H1 (cell line): ENCODE measurements at regions not wholly inside any gene's neighbourhood (a gene's known extent, or its start where the extent isn't known, plus 50 kb on each side); places are given as distances from the start of the nearest gene placed in this dataset.

Experiments used
- CTCF ChIA-PET: fragments of 300-600 bp; sonication (Branson Sonifier 250); formaldehyde crosslinking; loops from one replicate; lab custom pipeline; 2021; ENCODE audit not compliant: partially characterized antibody; lab: Charles Lee
- POLR2A ChIA-PET: fragments of 300-600 bp; sonication (Branson Sonifier 250); formaldehyde crosslinking; loops from one replicate; lab custom pipeline; 2021; ENCODE audit warnings: inconsistent platforms; ENCODE audit not compliant: partially characterized antibody; lab: Charles Lee
- DNase-seq, 2 experiments: peaks; one replicate each; pipeline versions ENCODE4 v3.0.0 to v3.0.0-alpha.2; 2010 to 2022; ENCODE audit warnings: low spot score in 2 of 2, low read depth in 1 of 2, mixed read lengths in 1 of 2
- FAIRE-seq: peaks from 2 replicates; lab custom pipeline; 2011; peaks lifted over from hg19 to GRCh38; lab: Jason Lieb, UNC
- H2AFZ ChIP-seq: 2 replicates; pipeline ENCODE4 v1.8.1; 2012; ENCODE audit warnings: low read length, inconsistent platforms
- H2AK5ac ChIP-seq: 2 replicates; pipeline ENCODE4 v1.6.1; 2013; ENCODE audit warnings: low read depth, low read length
- H2BK120ac ChIP-seq: replicated peaks from 2 replicates; pipeline ENCODE3; 2013; ENCODE audit warnings: low read depth, low read length, inconsistent platforms
- H2BK12ac ChIP-seq: 2 replicates; pipeline ENCODE4 v1.6.1; 2013; ENCODE audit warnings: low read depth, low read length
- H2BK15ac ChIP-seq: 2 replicates; pipeline ENCODE4 v1.6.1; 2013; ENCODE audit warnings: low read length
- H2BK20ac ChIP-seq: 2 replicates; pipeline ENCODE4 v1.6.1; 2013; ENCODE audit warnings: low read length
- H2BK5ac ChIP-seq: 2 replicates; pipeline ENCODE4 v1.6.1; 2013; ENCODE audit warnings: low read depth, low read length
- H3K14ac ChIP-seq: 2 replicates; pipeline ENCODE4 v1.6.1; 2013; ENCODE audit warnings: inconsistent platforms; ENCODE audit not compliant: insufficient read length
- H3K18ac ChIP-seq: 2 replicates; pipeline ENCODE4 v1.6.1; 2013; ENCODE audit warnings: low read length; ENCODE audit errors: extremely low read depth
- H3K23ac ChIP-seq: 2 replicates; pipeline ENCODE4 v1.6.1; 2013; ENCODE audit warnings: inconsistent platforms; ENCODE audit not compliant: insufficient read length
- H3K23me2 ChIP-seq: 2 replicates; pipeline ENCODE4 v1.6.1; 2013; ENCODE audit warnings: low read depth, low read length
- H3K27ac ChIP-seq: 2 replicates; pipeline ENCODE4 v1.6.1; 2011; ENCODE audit warnings: low read depth, low read length, inconsistent platforms
- H3K27me3 ChIP-seq, 4 experiments: replicated peaks in 1 of 4; 1 replicate in 1 of 4; 2 replicates in 3 of 4; pipeline versions ENCODE4 v1.6.1 to v1.8.1; 2011 to 2013; ENCODE audit warnings: low read length in 3 of 4, mild to moderate bottlenecking in 3 of 4, inconsistent platforms in 2 of 4, mixed read lengths in 2 of 4, moderate library complexity in 1 of 4; ENCODE audit not compliant: control insufficient read depth in 3 of 4, insufficient read depth in 3 of 4; ENCODE audit errors: extremely low read depth in 1 of 4
- H3K36me3 ChIP-seq, 4 experiments: 2 replicates each; pipeline versions ENCODE4 v1.6.1 to v1.8.1; 2011 to 2013; ENCODE audit warnings: mild to moderate bottlenecking in 4 of 4, low read length in 3 of 4, moderate library complexity in 2 of 4, control low read depth in 1 of 4, inconsistent platforms in 1 of 4; ENCODE audit not compliant: insufficient read depth in 4 of 4, control insufficient read depth in 2 of 4
- H3K4ac ChIP-seq: replicated peaks from 2 replicates; pipeline ENCODE3; 2013; ENCODE audit warnings: low read length, low read depth, mixed read lengths, inconsistent platforms; ENCODE audit not compliant: insufficient read length
- H3K4me1 ChIP-seq, 4 experiments: replicated peaks in 1 of 4; 1 replicate in 1 of 4; 2 replicates in 3 of 4; pipeline versions ENCODE4 v1.6.1 to v1.8.1; 2011 to 2013; ENCODE audit warnings: low read length in 3 of 4, inconsistent platforms in 2 of 4, mixed read lengths in 1 of 4; ENCODE audit not compliant: insufficient read depth in 4 of 4, control insufficient read depth in 3 of 4
- H3K4me2 ChIP-seq, 2 experiments: 2 replicates each; pipeline versions ENCODE4 v1.6.1 to v1.8.1; 2011 to 2013; ENCODE audit warnings: low read depth in 2 of 2, low read length in 2 of 2, control low read depth in 1 of 2, inconsistent platforms in 1 of 2, mild to moderate bottlenecking in 1 of 2; ENCODE audit not compliant: insufficient read depth in 1 of 2
- H3K4me3 ChIP-seq, 4 experiments: fragments of 200-600, 300-600 bp in 1 of 4; sonication (generic), shearing (Covaris generic), sonication (Bioruptor Twin) in 1 of 4; 2 replicates each; pipeline versions ENCODE4 v1.5.1 to v1.8.1; 2011 to 2016; ENCODE audit warnings: low read length in 4 of 4, low read depth in 3 of 4, control low read depth in 2 of 4, inconsistent platforms in 2 of 4, mild to moderate bottlenecking in 2 of 4, mixed read lengths in 1 of 4, moderate library complexity in 1 of 4; ENCODE audit not compliant: insufficient read depth in 2 of 4; ENCODE audit errors: extremely low read depth in 1 of 4
- H3K56ac ChIP-seq: replicated peaks from 2 replicates; pipeline ENCODE3; 2013; ENCODE audit warnings: low read depth, mild to moderate bottlenecking, mixed read lengths, low read length, inconsistent platforms; ENCODE audit not compliant: insufficient read length
- H3K79me1 ChIP-seq: 2 replicates; pipeline ENCODE4 v1.6.1; 2013; ENCODE audit warnings: low read depth, low read length, control low read depth
- H3K79me2 ChIP-seq, 2 experiments: 2 replicates each; pipeline versions ENCODE4 v1.6.1 to v1.8.1; 2012 to 2013; ENCODE audit warnings: low read length in 2 of 2, mild to moderate bottlenecking in 2 of 2, inconsistent platforms in 1 of 2; ENCODE audit not compliant: insufficient read depth in 2 of 2, control insufficient read depth in 1 of 2
- H3K9ac ChIP-seq, 4 experiments: replicated peaks in 1 of 4; 1 replicate in 1 of 4; 2 replicates in 3 of 4; pipeline versions ENCODE4 v1.6.1 to v1.8.1; 2011 to 2013; ENCODE audit warnings: low read depth in 3 of 4, low read length in 3 of 4, control low read depth in 2 of 4, mild to moderate bottlenecking in 2 of 4, moderate library complexity in 2 of 4, inconsistent platforms in 1 of 4; ENCODE audit errors: extremely low read depth in 1 of 4
- H3K9me3 ChIP-seq, 2 experiments: 2 replicates each; pipeline versions ENCODE4 v1.6.1 to v1.8.1; 2012 to 2013; ENCODE audit warnings: mild to moderate bottlenecking in 2 of 2, moderate library complexity in 2 of 2, control low read depth in 1 of 2, inconsistent platforms in 1 of 2, low read depth in 1 of 2, low read length in 1 of 2, mixed read lengths in 1 of 2; ENCODE audit not compliant: insufficient read depth in 2 of 2
- H4K20me1 ChIP-seq, 2 experiments: replicated peaks in 1 of 2; 2 replicates each; pipeline versions ENCODE3 to v1.8.1; 2011 to 2013; ENCODE audit warnings: inconsistent platforms in 2 of 2, low read length in 2 of 2, mild to moderate bottlenecking in 1 of 2; ENCODE audit not compliant: insufficient read depth in 2 of 2, control insufficient read depth in 1 of 2
- H4K5ac ChIP-seq: 2 replicates; pipeline ENCODE4 v1.6.1; 2013; ENCODE audit warnings: low read length, low read depth, mixed read lengths, inconsistent platforms; ENCODE audit not compliant: insufficient read length
- H4K8ac ChIP-seq: 2 replicates; pipeline ENCODE4 v1.8.0; 2013; ENCODE audit warnings: mild to moderate bottlenecking, moderate library complexity, low read length, inconsistent platforms; ENCODE audit not compliant: insufficient read depth; ENCODE audit errors: extremely low read depth
- H4K91ac ChIP-seq: replicated peaks from 2 replicates; pipeline ENCODE3; 2013; ENCODE audit warnings: low read length, mixed read lengths, inconsistent platforms; ENCODE audit not compliant: insufficient read length
- WGBS, 2 experiments: shearing (Covaris generic) in 1 of 2; methylation state at CpG; one replicate each; pipeline versions ENCODE4 v1.1.6 to v1.1.7; 2013 to 2015; ENCODE audit warnings: low lambda C conversion rate in 2 of 2, mixed read lengths in 2 of 2, inconsistent platforms in 1 of 2, low coverage in 1 of 2, missing lambda C conversion rate in 1 of 2; ENCODE audit not compliant: insufficient replicate concordance in 2 of 2, insufficient coverage in 1 of 2, insufficient read length in 1 of 2; ENCODE audit errors: extremely low coverage in 1 of 2, missing lambda C conversion rate in 1 of 2; 5-methylcytosine and 5-hydroxymethylcytosine counted together

DNA sequence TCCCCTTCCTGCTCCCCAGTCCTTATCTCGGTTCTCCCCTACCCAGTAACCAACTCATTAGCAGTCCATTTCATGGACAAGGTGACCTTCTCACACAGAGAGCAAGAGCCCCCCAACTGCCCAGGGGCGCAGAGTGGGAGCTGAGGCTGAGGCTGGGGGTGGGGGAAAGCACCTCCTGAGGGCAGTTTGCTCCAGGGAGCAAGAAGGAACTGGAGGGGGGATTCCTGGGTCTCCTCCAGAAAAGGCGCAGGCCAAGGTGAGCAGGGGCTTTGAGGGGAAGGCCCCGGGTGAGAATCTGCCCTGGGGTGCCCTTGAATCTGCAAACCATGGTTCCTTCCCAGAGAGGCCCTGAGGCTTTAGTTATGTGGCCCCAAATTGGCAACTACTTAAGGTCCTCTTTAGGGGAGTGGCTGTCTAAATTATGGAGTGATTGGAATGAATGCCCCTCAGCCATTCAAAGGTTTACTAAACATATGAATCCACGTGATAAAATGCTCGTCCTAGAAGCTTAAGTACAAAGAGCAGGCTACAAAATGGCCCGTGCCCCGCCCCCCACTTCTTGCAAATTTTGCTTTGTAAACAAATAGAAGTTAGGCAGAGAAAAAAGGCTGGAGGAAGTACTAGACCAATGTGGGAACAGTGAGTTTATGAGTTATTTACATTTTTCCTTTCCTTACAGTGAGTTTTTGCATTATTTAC, 123.5 kb upstream of the HS6ST1 start:
- Histone ChIP-seq H2BK20ac (peak overlapping the region; percentile 80), H3K79me2 (no peaks in the 10 kb centered on the region), H3K9ac (no peak overlapping the region; a peak in 1 of 7 replicates), H3K27me3 (no peaks in the 10 kb centered on the region), H3K23me2 (no peaks in the 10 kb centered on the region), H3K18ac (peak overlapping the region; percentile 71), H3K4me1 (peaks cover 5 to 10% (median 8%) of the 10 kb centered on the region in 4 experiments; a peak in 5 of 7 replicates), H4K20me1 (no peaks in the 10 kb centered on the region), H2BK12ac (peak overlapping the region; percentile 90; the same call in 1 of the 2 replicates), H3K4me2 (no peak overlapping the region), H4K8ac (no peak overlapping the region), H4K5ac (no peak overlapping the region), H2BK120ac (peak overlapping the region; percentile 55), H3K9me3 (no peaks in the 10 kb centered on the region), H4K91ac (peak overlapping the region; percentile 97), H3K4me3 (no peak overlapping the region), H2BK15ac (no peak overlapping the region), H3K23ac (no peak overlapping the region), H3K36me3 (no peaks in the 10 kb centered on the region), H3K27ac (no peak overlapping the region), H2BK5ac (peak overlapping the region; percentile 71; the same call in 1 of the 2 replicates), H3K4ac (no peak overlapping the region), H2AK5ac (no peak overlapping the region), H3K14ac (no peak overlapping the region), H3K79me1 (no peaks in the 10 kb centered on the region), H3K56ac (no peak overlapping the region), H2AFZ (peak overlapping the region; percentile 14; the same call in 1 of the 2 replicates)
- ChIA-PET POLR2A (interaction anchor here (1.7 kb wide), 1 partner anchor 121 kb away, joined by 3 read pairs; no protein-coding TSS in a partner anchor), CTCF (interaction anchor here (0.6 to 1.5 kb wide), 3 partner anchors 10 to 102 kb away, joined by 3 to 5 read pairs (median 4); no protein-coding TSS in a partner anchor)
- peak in 1 of 2 experiments; percentile 45 for DNase-seq
- FAIRE-seq: no peak
- WGBS, 2 experiments: 69% methylated on average over 8 of the region's 8 CpGs; no CpG with 5 or more reads in 1 of the 2 experiments
